ENCODE measurements at regions not wholly inside any gene's neighbourhood (a gene's known extent, or its start where the extent isn't known, plus 50 kb on each side); places are given as distances from the start of the nearest gene placed in this dataset.

DNA sequence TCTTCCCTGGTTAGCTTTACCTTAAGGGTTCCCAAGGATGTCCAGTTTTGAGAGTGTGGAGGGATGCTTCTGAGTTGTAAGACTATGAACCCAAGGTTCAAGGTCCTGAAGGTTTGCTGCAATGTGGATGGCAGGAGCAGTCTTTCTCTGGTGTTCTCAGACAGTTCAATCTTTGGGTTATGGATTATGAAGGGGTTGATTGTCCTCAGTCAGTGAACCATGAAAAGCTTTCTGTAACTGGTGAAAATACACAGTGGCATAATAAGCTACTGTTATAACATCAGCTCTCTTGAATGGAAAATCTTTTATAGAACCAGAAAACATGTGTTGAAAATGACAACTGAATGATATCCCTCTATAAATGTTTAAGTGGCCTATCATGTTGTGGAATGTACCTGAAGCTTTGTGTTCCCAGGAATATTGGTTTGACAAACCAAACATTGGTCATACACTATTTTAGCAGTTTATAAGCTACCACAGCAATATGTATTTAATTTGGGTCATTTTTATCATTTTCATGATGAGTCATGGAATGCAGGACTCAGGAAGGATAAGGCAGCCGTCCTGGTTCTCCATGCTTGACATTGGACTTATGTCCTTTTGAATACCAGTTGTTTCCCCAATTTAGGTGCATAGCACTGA is 1041.8 kb upstream of the ARRDC3 start:
- H3K9me2 ChIP-seq (ENCODE audit: insufficient read depth, low read length) = no peaks in the 10 kb centered on the region
- peaks cover 20% of the 10 kb centered on the region for H3K27me3 ChIP-seq (ENCODE audit: insufficient read depth, low read depth, low read length)
- H3K9me3 ChIP-seq (ENCODE audit: low read length) = no peaks in the 10 kb centered on the region
- H3K4me3 ChIP-seq (ENCODE audit: low read length) = no peak overlapping the region
- TF ChIP-seq EP300 (conservative IDR thresholded peaks at IDR 0.05; ENCODE audit: poor library complexity, severe bottlenecking) = no peak
- no peak for TF ChIP-seq TAF1 (IDR thresholded peaks at IDR 0.05; ENCODE audit: low read depth)
- TF ChIP-seq, protein P1, sequence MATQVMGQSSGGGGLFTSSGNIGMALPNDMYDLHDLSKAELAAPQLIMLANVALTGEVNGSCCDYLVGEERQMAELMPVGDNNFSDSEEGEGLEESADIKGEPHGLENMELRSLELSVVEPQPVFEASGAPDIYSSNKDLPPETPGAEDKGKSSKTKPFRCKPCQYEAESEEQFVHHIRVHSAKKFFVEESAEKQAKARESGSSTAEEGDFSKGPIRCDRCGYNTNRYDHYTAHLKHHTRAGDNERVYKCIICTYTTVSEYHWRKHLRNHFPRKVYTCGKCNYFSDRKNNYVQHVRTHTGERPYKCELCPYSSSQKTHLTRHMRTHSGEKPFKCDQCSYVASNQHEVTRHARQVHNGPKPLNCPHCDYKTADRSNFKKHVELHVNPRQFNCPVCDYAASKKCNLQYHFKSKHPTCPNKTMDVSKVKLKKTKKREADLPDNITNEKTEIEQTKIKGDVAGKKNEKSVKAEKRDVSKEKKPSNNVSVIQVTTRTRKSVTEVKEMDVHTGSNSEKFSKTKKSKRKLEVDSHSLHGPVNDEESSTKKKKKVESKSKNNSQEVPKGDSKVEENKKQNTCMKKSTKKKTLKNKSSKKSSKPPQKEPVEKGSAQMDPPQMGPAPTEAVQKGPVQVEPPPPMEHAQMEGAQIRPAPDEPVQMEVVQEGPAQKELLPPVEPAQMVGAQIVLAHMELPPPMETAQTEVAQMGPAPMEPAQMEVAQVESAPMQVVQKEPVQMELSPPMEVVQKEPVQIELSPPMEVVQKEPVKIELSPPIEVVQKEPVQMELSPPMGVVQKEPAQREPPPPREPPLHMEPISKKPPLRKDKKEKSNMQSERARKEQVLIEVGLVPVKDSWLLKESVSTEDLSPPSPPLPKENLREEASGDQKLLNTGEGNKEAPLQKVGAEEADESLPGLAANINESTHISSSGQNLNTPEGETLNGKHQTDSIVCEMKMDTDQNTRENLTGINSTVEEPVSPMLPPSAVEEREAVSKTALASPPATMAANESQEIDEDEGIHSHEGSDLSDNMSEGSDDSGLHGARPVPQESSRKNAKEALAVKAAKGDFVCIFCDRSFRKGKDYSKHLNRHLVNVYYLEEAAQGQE (IDR thresholded peaks at IDR 0.05; ENCODE audit: borderline replicate concordance) = no peak
- no peak overlapping the region for H3K27ac ChIP-seq (ENCODE audit: low read length)
- no peak overlapping the region for H3K9ac ChIP-seq (ENCODE audit: low read length)
- H3K4me2 ChIP-seq (ENCODE audit: low read length) = no peak overlapping the region
- H3F3A ChIP-seq (ENCODE audit: insufficient read depth, low read length, poor library complexity, severe bottlenecking) = no peaks in the 10 kb centered on the region
- H3K36me3 ChIP-seq (ENCODE audit: insufficient read depth, low read length) = no peaks in the 10 kb centered on the region
- no peaks in the 10 kb centered on the region for H4K20me1 ChIP-seq (ENCODE audit: insufficient read depth)
- no peak overlapping the region for H2AFZ ChIP-seq (ENCODE audit: low read depth, low read length)
- H3K79me2 ChIP-seq (replicated peaks; ENCODE audit: insufficient read depth, low read length) = no peaks in the 10 kb centered on the region

DNA sequence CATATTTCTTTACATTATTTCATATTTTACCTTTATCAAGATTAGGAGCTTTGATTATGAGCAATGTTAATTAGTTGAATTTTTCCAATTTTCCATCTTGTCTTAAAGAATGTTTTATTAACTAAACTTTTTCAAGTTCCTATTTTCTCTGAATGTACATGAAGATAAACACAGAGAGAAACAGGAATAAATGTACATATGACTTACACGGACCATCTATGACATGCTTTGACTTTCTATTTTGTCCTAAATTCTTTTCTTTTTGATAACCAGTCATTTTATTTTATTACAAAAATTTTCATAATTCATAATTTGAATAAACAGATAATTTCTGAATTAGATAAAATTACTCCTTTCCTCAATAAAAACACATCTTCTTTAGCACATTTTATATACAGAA is 1038.8 kb upstream of the ARRDC3 start:
- no peaks in the 10 kb centered on the region for H3K9me3 ChIP-seq (ENCODE audit: low read length)
- TF ChIP-seq TAF1 (IDR thresholded peaks at IDR 0.05; ENCODE audit: low read depth) (no peak), MXI1 (conservative IDR thresholded peaks at IDR 0.05; ENCODE audit: poor library complexity, severe bottlenecking) (no peak), SMC3 (conservative IDR thresholded peaks at IDR 0.05; ENCODE audit: poor library complexity) (no peak), POLR2AphosphoS5 (IDR thresholded peaks at IDR 0.05) (no peak), RAD21 (conservative IDR thresholded peaks at IDR 0.05) (no peak), EZH2 (IDR thresholded peaks at IDR 0.05; ENCODE audit: borderline replicate concordance, insufficient read depth, low read length, poor library complexity, severe bottlenecking) (no peak), EP300 (conservative IDR thresholded peaks at IDR 0.05; ENCODE audit: poor library complexity, severe bottlenecking) (no peak)
- TF ChIP-seq, protein P1 (IDR thresholded peaks at IDR 0.05; ENCODE audit: borderline replicate concordance) = no peak
- TF ChIP-seq, protein P2, sequence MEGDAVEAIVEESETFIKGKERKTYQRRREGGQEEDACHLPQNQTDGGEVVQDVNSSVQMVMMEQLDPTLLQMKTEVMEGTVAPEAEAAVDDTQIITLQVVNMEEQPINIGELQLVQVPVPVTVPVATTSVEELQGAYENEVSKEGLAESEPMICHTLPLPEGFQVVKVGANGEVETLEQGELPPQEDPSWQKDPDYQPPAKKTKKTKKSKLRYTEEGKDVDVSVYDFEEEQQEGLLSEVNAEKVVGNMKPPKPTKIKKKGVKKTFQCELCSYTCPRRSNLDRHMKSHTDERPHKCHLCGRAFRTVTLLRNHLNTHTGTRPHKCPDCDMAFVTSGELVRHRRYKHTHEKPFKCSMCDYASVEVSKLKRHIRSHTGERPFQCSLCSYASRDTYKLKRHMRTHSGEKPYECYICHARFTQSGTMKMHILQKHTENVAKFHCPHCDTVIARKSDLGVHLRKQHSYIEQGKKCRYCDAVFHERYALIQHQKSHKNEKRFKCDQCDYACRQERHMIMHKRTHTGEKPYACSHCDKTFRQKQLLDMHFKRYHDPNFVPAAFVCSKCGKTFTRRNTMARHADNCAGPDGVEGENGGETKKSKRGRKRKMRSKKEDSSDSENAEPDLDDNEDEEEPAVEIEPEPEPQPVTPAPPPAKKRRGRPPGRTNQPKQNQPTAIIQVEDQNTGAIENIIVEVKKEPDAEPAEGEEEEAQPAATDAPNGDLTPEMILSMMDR (IDR thresholded peaks at IDR 0.05; ENCODE audit: poor library complexity, severe bottlenecking) = no peak
- H3K4me2 ChIP-seq (ENCODE audit: low read length) = no peak overlapping the region
- no peaks in the 10 kb centered on the region for H3K79me2 ChIP-seq (replicated peaks; ENCODE audit: insufficient read depth, low read length)
- no peak overlapping the region for H3K9ac ChIP-seq (ENCODE audit: low read length)
- no peaks in the 10 kb centered on the region for H3K36me3 ChIP-seq (ENCODE audit: insufficient read depth, low read length)
- no peaks in the 10 kb centered on the region for H4K20me1 ChIP-seq (ENCODE audit: insufficient read depth)
- no peaks in the 10 kb centered on the region for H3F3A ChIP-seq (ENCODE audit: insufficient read depth, low read length, poor library complexity, severe bottlenecking)
- no peak overlapping the region for H3K4me3 ChIP-seq (ENCODE audit: low read length)
- H3K27ac ChIP-seq (ENCODE audit: low read length) = no peak overlapping the region
- H2AFZ ChIP-seq (ENCODE audit: low read depth, low read length) = no peak overlapping the region
- H3K27me3 ChIP-seq (ENCODE audit: insufficient read depth, low read depth, low read length) = peaks cover 4% of the 10 kb centered on the region
- no peaks in the 10 kb centered on the region for H3K9me2 ChIP-seq (ENCODE audit: insufficient read depth, low read length)
